NCI-H774 (cell line): ENCODE measurements at regions not wholly inside any gene's neighbourhood (a gene's known extent, or its start where the extent isn't known, plus 50 kb on each side); places are given as distances from the start of the nearest gene placed in this dataset.
A peak's percentile ranks its signal among the peaks of the same experiment; 100 is the strongest.
"Not testable (repeated sequence)": the region's sequence is repeated elsewhere in the genome, so short reads cannot be mapped to it uniquely, and the experiment has no call there.

Experiments
- DNase-seq: peaks from one replicate; lab custom pipeline; 2025; lab: John Stamatoyannopoulos, UW

DNA sequence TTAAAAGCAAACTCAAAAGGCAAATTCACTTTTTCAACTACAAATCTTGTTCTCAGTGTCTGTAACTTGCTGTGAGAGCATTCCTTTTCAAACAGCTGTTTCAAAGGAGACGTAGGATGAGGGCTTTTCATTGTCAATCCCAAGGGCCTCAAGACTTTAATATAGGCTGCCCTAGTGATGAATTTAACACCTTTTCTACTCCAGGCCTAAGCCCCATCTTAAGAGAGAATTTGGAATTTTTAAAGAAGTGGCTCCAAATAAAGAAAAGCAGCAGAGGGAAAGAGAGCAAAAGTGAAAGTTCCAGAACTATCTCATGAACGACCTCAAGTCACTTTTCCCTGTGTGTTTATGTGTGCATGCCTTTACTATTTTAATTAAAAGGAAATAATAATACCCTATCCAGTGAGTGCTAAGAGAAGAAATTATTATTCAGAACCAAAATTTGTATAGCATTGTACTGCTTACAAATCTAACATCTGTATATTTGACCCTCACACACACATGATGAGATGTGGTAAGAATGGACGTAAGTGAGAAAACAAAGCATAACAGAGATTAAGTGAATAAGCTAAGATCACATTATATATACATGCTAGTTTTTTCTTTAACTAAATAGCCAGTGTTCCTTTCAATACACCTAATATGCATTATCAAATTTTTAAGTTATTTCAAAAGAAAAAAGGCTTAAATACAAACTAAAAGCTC, 196.4 kb downstream of the VGLL3 start:
- DNase-seq, result no peak

DNA sequence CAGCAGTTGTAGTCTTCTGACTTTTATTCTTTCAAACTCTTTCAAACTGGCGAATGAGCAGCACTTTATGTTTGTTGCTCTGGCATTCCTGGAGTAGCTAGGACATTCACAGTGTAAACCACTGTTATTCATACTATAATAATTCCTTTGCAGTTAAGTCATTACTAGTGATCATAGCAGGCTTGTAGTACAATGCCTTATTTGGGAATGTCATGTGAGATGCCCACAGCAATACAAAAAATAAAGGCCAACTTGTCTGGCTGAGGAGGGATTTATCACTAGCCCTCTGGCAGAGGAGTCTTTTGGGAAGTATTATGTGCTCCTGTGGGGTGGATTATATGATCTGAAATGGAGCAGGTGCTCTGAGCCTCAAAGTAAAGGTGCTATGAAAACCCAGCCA, 197.2 kb downstream of the VGLL3 start:
- no peak for DNase-seq

DNA sequence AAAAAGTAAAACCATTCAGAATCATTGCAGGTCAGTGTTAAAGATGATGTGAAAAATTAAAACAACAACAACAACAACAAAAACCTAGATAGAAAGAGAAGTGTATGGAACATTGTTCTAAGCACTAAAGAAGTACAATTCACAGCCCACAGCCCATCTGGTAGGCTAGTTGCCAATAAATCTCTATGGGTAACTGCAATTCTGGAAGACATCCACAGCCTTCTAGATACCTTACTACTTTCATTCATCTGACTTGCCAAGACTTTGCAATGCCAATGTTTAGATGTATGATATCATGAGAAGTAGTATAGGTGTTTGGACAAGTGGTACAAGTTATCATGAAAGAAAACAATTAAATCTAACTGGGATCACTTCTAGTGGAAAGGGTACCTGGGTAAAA, 198.6 kb downstream of the VGLL3 start:
- no peak for DNase-seq

DNA sequence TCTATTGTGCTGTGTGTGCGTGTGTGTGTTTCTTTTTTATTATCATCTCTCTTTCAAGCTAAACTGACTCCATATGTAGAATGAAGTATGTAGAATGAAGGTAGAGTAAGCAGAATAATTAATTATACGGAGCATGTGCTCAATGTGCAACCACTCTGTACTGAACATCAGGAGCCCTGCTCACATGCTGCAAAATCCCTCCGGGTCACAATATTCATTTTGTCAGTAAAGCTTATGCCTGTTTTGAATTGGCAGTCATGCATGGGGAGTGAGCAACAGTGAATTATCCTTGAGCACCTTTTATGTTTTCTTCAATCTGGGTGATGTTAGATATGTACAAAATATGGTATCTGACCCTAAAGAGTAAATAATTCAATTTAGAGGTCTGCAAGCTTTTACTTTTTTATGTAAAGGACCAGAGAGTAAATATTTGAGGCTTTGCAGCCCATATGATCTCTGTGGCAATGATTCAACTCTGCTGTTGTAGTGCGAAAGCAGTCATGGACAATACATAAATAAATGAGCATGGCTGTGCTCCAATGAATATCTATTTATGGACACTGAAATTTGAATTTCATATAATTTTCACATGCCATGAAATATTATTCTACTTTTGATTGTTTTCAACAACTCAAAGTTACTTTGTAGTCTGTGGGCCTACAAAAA, 199.9 kb downstream of the VGLL3 start:
- no peak for DNase-seq

DNA sequence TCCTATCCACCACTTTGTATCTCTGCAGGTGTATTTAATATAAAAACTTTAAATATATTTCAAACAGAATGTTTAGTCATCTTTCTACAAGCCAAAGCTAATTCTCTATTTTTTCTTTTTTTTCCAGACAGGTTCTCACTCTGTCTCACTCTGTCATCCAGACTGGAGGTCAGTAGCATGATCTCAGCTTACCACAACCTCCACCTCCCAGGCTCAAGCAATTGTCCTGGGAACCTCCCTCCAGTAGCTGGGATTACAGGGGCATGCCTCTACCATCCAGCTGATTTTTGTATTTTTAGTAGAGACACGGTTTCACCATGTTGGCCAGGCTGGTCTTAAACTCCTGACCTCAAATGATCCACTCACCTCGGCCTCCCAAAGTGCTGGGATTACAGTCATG, 202.6 kb downstream of the VGLL3 start:
- no peak for DNase-seq

DNA sequence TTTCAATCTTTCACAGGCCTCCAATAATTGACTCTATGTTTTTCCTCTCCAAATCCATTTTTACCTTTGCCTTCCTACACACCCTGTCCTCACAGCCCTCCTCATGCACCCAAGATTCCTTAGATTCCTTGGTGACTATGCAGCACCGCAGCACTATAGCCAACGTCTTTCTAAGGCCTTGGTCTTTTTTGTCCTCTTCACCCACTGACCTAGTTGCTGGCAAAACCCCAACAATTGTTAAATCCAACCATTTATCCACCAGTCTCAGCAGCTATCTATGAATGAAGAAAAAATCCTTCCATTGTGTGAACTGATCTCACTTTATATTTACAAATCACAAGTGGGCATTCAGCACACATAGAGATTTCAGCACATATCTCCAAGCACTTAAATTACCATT, 203.9 kb downstream of the VGLL3 start:
- no peak for DNase-seq

DNA sequence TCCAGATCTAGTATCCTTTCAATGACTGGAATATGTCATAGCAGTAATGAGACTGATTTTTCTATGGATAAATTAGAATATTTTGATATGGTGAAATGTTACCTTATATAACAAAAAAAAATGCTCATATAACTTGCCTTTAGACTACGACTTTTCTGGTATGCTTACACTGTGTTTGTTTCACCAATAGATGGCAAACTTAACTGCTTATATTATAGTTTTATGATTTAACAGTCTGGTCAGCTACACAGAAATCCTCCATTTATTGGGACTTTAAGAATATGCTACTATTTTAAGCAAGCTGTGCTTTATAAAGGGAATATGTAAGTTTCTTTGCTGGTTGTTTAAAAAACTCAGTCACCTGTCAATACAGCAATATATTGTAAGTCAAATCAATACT, 205.6 kb downstream of the VGLL3 start:
- no peak for DNase-seq

DNA sequence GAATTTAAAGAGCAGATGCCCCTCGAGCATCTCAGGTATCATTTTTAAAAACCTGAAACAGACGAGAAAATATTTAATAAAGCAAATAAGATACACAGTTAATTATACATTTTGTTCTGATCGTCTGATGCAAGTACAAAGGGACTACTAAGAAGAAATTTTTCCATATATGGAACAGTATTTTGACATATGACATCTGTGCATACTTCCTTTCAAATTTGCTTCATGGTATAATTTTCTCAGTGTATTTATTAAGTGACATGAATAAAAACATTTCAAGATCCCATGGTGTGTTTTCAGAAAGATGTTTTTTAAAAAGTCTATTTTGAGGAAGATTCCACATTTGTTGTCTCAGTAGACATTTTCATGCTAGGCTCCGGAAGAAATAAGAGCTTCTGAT, 208.1 kb downstream of the VGLL3 start:
- DNase-seq, result no peak

DNA sequence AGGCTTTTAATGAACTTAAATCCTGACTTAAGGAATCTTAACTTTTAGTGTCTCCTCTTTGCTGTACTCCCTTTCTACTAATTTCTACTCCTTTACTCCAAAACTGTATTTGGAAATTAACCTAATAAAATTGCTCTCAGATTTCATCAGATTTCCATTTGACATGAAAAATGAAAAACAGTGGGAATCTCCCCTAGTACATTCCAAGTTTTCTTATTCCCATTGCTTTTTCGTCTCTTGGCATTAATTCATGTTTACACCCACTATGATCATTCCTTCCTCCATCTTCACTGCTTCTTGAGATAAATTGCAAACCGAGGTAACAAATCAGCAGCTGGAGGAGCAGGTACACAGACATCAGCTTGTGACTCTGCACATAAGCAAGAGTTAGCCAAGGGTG, 208.7 kb downstream of the VGLL3 start:
- no peak for DNase-seq

DNA sequence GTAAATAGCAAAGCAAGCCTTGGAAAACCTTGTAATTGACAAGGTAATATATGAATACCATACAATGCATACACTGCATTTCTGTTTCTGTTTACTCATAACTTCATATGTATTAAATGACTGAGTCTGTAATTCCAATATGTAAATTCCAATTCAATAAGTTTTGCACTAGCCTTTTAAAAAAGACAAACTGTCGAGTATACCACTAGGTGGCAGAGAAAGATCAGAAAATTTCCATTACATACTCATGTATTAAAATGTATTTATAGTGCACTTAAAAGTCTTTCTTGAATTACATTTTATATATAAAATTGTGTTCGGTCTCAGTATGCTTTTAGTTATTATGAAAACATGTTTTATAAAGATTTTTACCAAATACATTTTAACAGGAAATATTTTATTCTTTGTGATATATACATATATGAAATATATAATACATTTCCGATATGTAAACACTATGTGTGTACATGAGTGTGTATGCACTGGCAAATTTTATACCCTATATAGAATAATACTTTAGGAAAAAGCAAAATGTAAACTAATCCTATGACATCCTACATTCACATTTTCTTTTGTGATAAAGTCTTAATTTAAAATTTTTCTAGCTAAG, 216.8 kb downstream of the VGLL3 start:
- DNase-seq, result peak; percentile 3

DNA sequence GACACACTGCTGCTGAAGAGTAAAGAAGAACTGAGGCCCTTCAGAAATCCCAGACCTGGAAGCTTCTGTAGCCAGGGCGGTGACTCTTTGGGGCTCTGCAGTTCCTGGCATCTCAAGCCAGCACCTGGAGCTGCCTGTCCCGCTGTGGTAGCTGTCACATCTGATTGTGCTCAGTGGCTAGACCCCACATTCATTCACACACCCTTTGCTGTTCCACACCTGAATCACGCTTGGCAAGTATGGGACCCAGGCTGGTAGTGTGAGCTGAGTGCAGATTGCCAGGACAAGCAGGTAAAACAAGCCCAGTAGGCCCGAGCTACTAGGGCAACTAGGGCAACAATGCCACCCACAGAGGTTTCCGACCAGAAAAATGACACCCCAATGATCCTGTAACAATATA, 218.2 kb downstream of the VGLL3 start:
- DNase-seq, result no peak

DNA sequence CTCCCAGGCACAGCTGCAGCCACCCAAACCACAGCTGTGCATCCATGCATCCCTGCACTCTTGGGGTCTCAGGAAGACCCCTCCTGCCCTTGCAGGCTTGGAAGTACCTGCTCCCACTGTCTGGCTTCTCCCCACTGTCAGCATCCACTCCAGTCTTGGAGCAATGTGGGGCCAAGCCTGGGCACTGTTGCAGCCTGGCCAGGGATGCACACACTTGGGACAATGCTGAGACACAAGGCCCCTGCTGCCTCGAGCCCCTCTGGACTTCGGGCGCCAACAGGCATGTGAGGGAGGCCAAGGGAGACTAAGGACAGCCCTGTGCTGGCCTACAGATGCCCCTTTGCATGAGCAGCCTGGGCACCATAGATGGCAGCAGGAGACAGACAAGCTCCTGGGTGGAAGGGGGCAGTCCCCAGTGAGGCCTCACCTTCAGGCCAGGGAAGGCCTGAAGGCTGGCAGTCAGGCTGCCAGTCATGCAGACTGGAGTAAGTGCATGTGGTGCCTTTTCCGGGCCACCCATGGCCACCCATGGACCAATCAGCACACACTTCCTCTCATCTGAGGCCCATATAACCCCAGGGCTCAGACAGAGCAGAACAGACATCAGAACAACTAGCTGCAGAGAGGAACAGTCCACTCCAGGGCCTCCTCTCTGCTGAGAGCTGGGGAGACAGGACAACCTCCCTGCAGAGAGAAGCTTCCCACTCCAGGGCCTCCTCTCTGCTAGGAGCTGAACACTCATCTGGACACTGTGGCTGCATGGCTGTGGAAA, 219.0 kb downstream of the VGLL3 start:
- DNase-seq, result no peak

DNA sequence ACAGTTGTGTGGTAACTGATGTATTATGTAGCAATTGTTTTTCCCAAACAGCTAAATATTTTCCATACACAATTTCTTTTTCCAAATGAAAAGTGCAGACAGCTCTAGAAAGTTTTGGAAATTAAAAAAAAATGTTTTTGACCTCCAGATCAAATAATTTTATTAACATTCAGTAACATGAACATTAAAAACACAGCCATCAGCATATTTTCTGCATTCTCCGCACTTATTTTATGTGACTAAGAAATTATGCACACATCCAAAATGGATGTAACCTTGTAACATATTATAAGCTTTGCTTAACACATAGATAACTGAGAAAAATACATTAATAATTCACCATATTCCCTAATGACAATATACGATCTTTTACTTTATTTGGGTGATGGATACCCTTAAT, 224.6 kb downstream of the VGLL3 start:
- no peak for DNase-seq

DNA sequence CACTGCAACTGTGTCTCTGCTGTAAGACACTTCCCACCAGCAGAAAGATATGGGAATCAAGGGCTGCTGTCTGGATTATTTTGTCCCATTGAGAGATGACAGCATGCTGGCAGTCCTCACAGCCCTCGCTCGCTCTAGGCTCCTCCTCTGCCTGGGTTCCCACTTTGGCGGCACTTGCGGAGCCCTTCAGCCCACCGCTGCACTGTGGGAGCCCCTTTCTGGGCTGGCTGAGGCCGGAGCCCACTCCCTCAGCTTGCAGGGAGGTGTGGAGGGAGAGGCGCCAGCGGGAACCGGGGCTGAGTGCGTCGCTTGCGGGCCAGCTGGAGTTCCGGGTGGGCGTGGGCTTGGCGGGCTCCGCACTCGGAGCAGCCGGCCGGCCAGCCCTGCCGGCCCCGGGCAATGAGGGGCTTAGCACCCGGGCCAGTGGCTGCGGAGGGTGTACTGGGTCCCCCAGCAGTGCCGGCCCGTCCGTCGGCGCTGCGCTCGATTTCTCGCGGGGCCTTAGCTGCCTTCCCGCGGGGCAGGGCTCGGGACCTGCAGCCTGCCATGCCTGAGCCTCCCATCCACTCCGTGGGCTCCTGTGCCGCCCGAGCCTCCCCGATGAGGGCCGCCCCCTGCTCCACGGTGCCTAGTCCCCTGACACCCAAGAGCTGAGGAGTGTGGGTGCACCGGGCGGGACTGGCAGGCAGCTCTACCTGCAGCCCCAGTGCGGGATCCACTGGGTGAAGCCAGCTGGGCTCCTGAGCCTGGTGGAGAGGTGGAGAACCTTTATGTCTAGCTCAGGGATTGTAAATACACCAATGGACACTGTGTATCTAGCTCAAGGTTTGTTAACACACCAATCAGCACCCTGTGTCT, 233.4 kb downstream of the VGLL3 start:
- not testable (repeated sequence) for DNase-seq

DNA sequence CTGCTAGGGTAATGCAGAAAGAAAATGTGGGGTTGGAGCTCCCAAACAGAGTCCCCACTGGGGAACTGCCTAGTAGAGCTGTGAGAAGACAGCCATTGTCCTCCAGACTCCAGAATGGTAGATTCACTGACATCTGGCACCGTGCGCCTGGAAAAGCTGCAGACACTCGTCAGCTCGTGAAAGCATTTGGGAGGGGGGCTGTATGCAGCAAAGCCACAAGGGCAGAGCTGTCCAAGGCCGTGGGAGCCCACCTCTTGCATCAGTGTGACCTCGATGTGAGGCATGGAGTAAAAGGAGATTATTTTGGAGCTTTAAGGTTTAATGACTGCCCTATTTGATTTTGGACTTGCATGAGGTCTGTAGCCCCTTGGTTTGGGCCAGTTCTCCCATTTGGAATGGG, 242.9 kb downstream of the VGLL3 start:
- no peak for DNase-seq

DNA sequence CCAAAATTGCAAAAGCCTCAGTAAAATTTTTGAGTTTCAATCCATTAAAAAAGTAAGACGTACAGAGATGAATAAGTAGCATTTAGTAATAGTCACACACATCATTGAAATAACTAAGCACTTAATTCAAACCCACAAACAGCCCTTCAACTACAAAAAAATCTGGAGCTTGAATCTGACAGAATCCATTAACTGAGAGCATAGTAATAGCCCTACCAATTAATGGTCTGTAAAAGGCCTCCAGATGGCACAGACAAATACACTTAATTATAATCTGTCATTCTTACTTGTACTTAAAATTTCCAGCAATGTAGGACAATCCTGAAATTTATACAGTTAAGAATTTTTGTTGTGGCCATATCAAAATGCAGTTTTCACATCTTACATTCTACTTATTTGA, 246.9 kb downstream of the VGLL3 start:
- no peak for DNase-seq

DNA sequence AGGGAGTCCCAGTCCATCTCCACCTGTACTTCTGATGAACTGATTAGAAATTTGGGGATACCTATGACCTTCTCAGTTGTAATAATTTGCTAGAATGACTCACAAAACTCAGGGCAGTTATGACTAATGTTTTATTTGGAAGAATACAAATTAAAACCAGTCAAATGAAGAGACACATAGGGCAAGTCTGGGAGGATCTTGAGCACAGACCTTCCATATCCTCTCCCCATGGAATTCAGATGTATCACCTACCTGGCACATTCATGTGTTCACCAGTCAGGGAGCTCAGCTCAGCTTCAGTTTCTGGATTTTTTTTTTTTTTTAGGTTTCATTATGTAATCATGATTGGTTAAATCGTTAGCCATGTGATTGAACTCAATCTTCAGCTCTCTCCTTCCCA, 247.7 kb downstream of the VGLL3 start:
- DNase-seq, result no peak

DNA sequence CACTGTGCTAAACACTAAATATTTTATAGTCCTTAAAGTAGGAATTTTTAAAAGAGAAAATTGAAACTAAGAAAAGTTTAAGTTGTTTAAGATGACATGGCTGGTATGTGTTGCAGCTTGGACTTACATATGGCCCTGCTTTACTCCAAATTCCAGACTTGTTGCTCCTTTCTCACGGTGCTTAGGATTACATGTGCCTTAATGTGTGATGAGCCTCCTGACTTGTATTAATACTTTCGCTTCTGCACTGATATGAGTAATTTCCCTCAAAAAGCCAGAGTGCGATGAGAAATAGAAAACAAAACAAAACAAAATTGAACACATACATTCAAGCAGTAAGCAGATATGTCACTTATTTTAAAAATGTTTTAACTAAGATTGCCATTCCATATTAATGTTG, 250.2 kb downstream of the VGLL3 start:
- DNase-seq, result no peak

DNA sequence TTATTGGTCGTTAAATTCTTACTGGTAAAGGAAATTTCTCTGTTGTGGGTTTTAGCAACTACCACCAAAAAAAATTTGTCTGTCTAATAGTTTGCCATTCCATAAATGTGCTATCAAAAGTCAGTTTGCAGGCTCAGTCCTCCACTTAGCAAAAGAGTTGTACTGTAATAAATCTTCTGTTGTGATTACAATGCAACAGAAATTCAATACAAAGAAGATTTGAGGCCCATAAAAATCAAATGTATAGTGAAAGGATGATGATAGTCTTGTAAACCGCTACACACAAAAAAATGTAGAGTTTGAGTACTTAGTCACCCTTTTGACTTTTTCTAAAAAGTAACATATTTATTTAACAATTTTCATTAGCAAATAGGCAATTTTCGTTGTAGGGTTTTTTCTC, 251.7 kb downstream of the VGLL3 start:
- DNase-seq, result no peak

DNA sequence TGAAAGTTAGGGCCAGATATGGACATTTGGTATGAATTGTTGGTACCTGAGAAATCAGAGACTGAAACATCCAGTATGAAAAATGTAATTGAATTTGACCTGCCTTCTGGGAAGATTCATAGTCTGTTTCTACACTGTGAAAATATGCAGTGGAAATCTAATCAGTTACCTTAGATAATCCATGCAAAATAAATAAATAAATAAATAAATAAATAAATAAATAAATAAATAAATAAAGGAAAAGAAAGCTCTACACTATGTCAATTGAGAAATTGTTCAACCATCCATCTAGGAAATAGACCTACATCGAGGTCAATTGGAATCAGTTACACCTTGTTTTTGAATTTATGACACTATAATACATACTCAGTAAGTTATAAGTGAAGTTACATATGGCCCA, 252.3 kb downstream of the VGLL3 start:
- DNase-seq, result no peak

DNA sequence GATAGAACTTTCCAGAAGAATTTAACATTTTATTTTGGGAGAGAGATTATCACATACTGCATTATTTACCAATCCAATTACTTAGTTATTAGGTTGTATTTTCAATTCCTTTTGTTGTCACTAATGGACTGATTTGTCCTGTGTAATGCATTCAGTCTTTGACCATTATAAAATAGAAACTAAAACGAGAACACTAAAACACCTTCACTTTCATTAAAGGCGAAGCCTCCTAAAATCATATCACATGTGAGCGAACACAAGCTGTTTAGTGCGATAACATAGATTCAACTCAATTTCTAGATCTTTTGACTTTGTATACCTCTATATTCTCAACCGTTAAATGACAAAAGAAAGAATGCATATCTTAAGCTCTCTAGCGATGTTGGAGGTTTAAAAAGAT, 253.4 kb downstream of the VGLL3 start:
- DNase-seq, result no peak

DNA sequence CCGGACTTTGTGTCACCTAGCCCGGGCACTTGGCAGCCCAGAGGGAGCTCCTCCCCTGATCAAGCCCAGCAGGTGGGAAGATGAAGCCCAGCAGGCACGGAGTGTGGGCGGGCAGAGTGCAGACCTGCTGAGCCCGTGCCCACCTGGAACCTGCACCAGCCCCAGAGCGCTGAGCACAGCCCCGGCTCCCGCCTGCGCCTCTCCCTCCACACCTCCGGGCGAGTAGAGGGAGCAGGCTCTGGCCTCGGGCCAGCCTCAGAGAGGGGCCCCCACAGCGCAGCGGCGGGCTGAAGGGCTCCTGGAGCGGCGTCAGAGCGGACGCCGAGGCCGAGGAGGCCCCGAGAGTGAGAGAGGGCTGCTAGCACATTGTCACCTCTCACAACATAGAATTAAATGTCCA, 257.7 kb downstream of the VGLL3 start:
- no peak for DNase-seq
